HCT116 (cell line): ENCODE measurements at regions not wholly inside any gene's neighbourhood (a gene's known extent, or its start where the extent isn't known, plus 50 kb on each side); places are given as distances from the start of the nearest gene placed in this dataset.

Source experiments
- ATAC-seq: fragments of 200-7000 bp; cut with Tn5 transposase; 2 replicates; pipeline ENCODE4 v1.9.1; 2020; ENCODE audit warnings: mild to moderate bottlenecking, moderate library complexity
- BruUV-seq: library from RNA; stranded (reverse); fragments of 400-500 nt; replicated peaks from 2 replicates; lab custom pipeline; 2021; lab: Mats Ljungman, UMichigan
- CTCF ChIA-PET: fragments of 300-600 bp; sonication (Branson Sonifier 250); formaldehyde crosslinking; loops from one replicate; lab custom pipeline; 2021; ENCODE audit warnings: antibody characterized with exemption; lab: Charles Lee
- POLR2A ChIA-PET: fragments of 300-600, 350-600 bp; sonication (Branson Sonifier 250); formaldehyde crosslinking; loops from one replicate; lab custom pipeline; 2021; ENCODE audit warnings: antibody characterized with exemption; lab: Charles Lee
- RAD21 ChIA-PET, 2 experiments: fragments of 300-600 bp; sonication (Branson Sonifier 250); formaldehyde crosslinking; loops; one replicate each; lab custom pipeline; 2023; ENCODE audit warnings: low total read pairs in 2 of 2; ENCODE audit not compliant: uncharacterized antibody in 2 of 2, unreplicated experiment in 2 of 2, low non-redundant PET in 1 of 2; lab: Charles Lee
- DNase-seq: peaks from one replicate; pipeline ENCODE4 v3.0.0-alpha.2; 2010; ENCODE audit warnings: low read depth, low spot score
- H2AFZ ChIP-seq: fragments of 200-600 bp; shearing (Covaris generic), sonication (generic); 2 replicates; pipeline ENCODE4 v1.6.1; 2017; ENCODE audit warnings: low read depth, mixed run types, mixed read lengths, antibody characterized with exemption, low read length; ENCODE audit not compliant: poor library complexity, severe bottlenecking
- H3K27ac ChIP-seq: 2 replicates; pipeline ENCODE4 v1.5.1; 2012; ENCODE audit warnings: low read depth, low read length
- H3K27me3 ChIP-seq: fragments of 200-600 bp; sonication (generic); 2 replicates; pipeline ENCODE4 v1.6.1; 2016; ENCODE audit warnings: mixed run types, low read length, mixed read lengths; ENCODE audit not compliant: insufficient read depth
- H3K36me3 ChIP-seq, 2 experiments: fragments of 200-500 bp in 1 of 2; fragments of 200-600 bp in 1 of 2; sonication (Bioruptor generic) in 1 of 2; sonication (generic) in 1 of 2; 2 replicates each; pipeline versions ENCODE4 v1.5.1 to v1.6.1; 2014 to 2016; ENCODE audit warnings: low read length in 2 of 2, inconsistent platforms in 1 of 2, mixed read lengths in 1 of 2, mixed run types in 1 of 2; ENCODE audit not compliant: insufficient read depth in 2 of 2, control insufficient read depth in 1 of 2
- H3K4me1 ChIP-seq, 2 experiments: fragments of 200-600 bp in 1 of 2; sonication (generic) in 1 of 2; 2 replicates each; pipeline versions ENCODE4 v1.5.1 to v1.6.1; 2012 to 2017; ENCODE audit warnings: low read length in 2 of 2, inconsistent platforms in 1 of 2, mild to moderate bottlenecking in 1 of 2, mixed read lengths in 1 of 2, mixed run types in 1 of 2, moderate library complexity in 1 of 2; ENCODE audit not compliant: insufficient read depth in 2 of 2, control insufficient read depth in 1 of 2
- H3K4me2 ChIP-seq: fragments of 200-600 bp; sonication (generic); 2 replicates; pipeline ENCODE4 v1.6.1; 2017; ENCODE audit warnings: mixed run types, low read length, mixed read lengths
- H3K4me3 ChIP-seq, 2 experiments: fragments of 200-600 bp in 1 of 2; sonication (generic) in 1 of 2; replicated peaks in 1 of 2; 2 replicates each; pipeline ENCODE4 v1.5.1; 2011 to 2016; ENCODE audit warnings: low read length in 2 of 2, control low read depth in 1 of 2, low read depth in 1 of 2, mild to moderate bottlenecking in 1 of 2, mixed read lengths in 1 of 2, mixed run types in 1 of 2
- H3K79me2 ChIP-seq: fragments of 200-600 bp; sonication (generic); 2 replicates; pipeline ENCODE4 v1.6.1; 2017; ENCODE audit warnings: mild to moderate bottlenecking, mixed run types, low read length, moderate library complexity, mixed read lengths; ENCODE audit not compliant: insufficient read depth
- H3K9ac ChIP-seq: fragments of 200-600 bp; sonication (generic); 2 replicates; pipeline ENCODE4 v1.6.1; 2016; ENCODE audit warnings: low read length, mixed read lengths
- H3K9me2 ChIP-seq: fragments of 200-600 bp; sonication (generic), shearing (Covaris generic); 2 replicates; pipeline ENCODE4 v1.6.1; 2017; ENCODE audit warnings: mixed run types, mild to moderate bottlenecking, moderate library complexity; ENCODE audit not compliant: insufficient read depth
- H3K9me3 ChIP-seq, 2 experiments: fragments of 200-500 bp in 1 of 2; fragments of 200-600 bp in 1 of 2; sonication (Bioruptor generic) in 1 of 2; sonication (generic) in 1 of 2; 2 replicates each; pipeline ENCODE4 v1.6.1; 2014 to 2017; ENCODE audit warnings: low read length in 2 of 2, mixed read lengths in 2 of 2, inconsistent platforms in 1 of 2, low read depth in 1 of 2, mild to moderate bottlenecking in 1 of 2, mixed run types in 1 of 2, moderate library complexity in 1 of 2; ENCODE audit not compliant: control insufficient read depth in 1 of 2, insufficient read depth in 1 of 2
- H4K20me1 ChIP-seq: fragments of 200-600 bp; sonication (generic), shearing (Covaris generic); 2 replicates; pipeline ENCODE4 v1.6.1; 2017; ENCODE audit warnings: mixed run types, mild to moderate bottlenecking, moderate library complexity; ENCODE audit not compliant: insufficient read depth
- CEBPB ChIP-seq: IDR thresholded peaks from 2 replicates; pipeline ENCODE4 v1.6.1; 2012; ENCODE audit warnings: low read depth
- ELF1 ChIP-seq: IDR thresholded peaks from 2 replicates; pipeline ENCODE4 v1.6.1; 2012; ENCODE audit warnings: low read depth, borderline replicate concordance
- EZH2 ChIP-seq: fragments of 200-600 bp; sonication (generic); IDR thresholded peaks from 2 replicates; pipeline ENCODE4 v1.6.1; 2017; ENCODE audit warnings: antibody characterized with exemption, mixed run types
- SRF ChIP-seq: IDR thresholded peaks from 2 replicates; pipeline ENCODE4 v1.6.1; 2012; ENCODE audit warnings: low read depth
- TCF7L2 ChIP-seq: IDR thresholded peaks from 2 replicates; pipeline ENCODE4 v1.7.0; 2011; ENCODE audit warnings: borderline replicate concordance, inconsistent platforms; ENCODE audit not compliant: insufficient read depth, insufficient read length; ENCODE audit errors: extremely low read depth
- ZFX ChIP-seq: fragments of 450-650 bp; IDR thresholded peaks from 2 replicates; pipeline ENCODE4 v1.6.1; 2017
- ZNF274 ChIP-seq: fragments of 200-500 bp; sonication (Bioruptor generic); IDR thresholded peaks from 2 replicates; pipeline ENCODE4 v1.6.1; 2014; ENCODE audit warnings: mild to moderate bottlenecking, low read depth, low read length, inconsistent platforms
- intact Hi-C: fragments of 100-400 bp; cut with micrococcal nuclease; formaldehyde crosslinking; loops from 2 replicates; pipeline ENCODE4 v1.10.0; 2022
- TF ChIP-seq, protein P1 (sequence below): IDR thresholded peaks from 2 replicates; pipeline ENCODE4 v1.6.1; 2011; ENCODE audit warnings: mild to moderate bottlenecking, low read length, moderate library complexity; ENCODE audit not compliant: insufficient replicate concordance; ENCODE audit errors: extremely low read depth

DNA sequence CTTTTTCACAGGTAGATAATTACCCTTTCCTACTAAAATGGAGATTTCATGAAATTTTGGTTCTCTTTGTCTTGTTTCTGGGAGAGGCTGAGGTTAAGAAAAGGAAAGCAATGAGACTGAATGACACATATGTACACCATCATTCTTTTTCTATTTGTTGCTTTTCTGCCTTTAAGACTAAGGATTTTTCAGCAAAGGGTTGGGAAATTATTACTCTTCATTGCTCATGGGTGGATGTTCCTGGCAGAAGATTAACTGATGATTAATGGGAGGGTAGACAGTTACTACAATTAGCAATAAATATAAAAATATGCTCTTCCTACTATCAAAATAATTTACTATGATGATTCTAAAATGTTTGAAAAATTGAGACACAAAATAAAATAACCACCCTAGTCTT, 316.5 kb upstream of the USP24 start:
- Histone ChIP-seq H4K20me1 (no peaks in the 10 kb centered on the region), H3K9me3 (no peaks in the 10 kb centered on the region), H3K4me3 (no peak overlapping the region), H3K27me3 (no peaks in the 10 kb centered on the region), H3K9me2 (no peaks in the 10 kb centered on the region), H3K4me1 (no peaks in the 10 kb centered on the region), H3K27ac (no peak overlapping the region), H3K4me2 (no peak overlapping the region), H3K9ac (no peak overlapping the region), H3K36me3 (no peaks in the 10 kb centered on the region), H2AFZ (no peak overlapping the region), H3K79me2 (no peaks in the 10 kb centered on the region)
- TF ChIP-seq EZH2 = no peak
- no peak for TF ChIP-seq TCF7L2
- no peak for TF ChIP-seq ELF1
- TF ChIP-seq, protein P1, sequence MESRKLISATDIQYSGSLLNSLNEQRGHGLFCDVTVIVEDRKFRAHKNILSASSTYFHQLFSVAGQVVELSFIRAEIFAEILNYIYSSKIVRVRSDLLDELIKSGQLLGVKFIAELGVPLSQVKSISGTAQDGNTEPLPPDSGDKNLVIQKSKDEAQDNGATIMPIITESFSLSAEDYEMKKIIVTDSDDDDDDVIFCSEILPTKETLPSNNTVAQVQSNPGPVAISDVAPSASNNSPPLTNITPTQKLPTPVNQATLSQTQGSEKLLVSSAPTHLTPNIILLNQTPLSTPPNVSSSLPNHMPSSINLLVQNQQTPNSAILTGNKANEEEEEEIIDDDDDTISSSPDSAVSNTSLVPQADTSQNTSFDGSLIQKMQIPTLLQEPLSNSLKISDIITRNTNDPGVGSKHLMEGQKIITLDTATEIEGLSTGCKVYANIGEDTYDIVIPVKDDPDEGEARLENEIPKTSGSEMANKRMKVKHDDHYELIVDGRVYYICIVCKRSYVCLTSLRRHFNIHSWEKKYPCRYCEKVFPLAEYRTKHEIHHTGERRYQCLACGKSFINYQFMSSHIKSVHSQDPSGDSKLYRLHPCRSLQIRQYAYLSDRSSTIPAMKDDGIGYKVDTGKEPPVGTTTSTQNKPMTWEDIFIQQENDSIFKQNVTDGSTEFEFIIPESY = no peak
- TF ChIP-seq CEBPB = no peak
- no peak for TF ChIP-seq SRF
- TF ChIP-seq ZFX = no peak
- TF ChIP-seq ZNF274 = no peak
- ChIA-PET RAD21 (no interaction called here), CTCF (no interaction called here), POLR2A (no interaction called here)
- ATAC-seq (no peak), DNase-seq (no peak)
- no TSS peak for BruUV-seq
- intact Hi-C loops = no loop called here
